Thymus (tissue), 11 donors: ENCODE measurements at regions not wholly inside any gene's neighbourhood (a gene's known extent, or its start where the extent isn't known, plus 50 kb on each side); places are given as distances from the start of the nearest gene placed in this dataset.

Source experiments
- DNase-seq, 9 donors: peaks; one replicate each; pipeline ENCODE4 v3.0.0-alpha.2; 2013; ENCODE audit warnings: low spot score in 9 of 9, low read depth in 6 of 9, missing footprints in 1 of 9
- H3K27ac ChIP-seq, 2 donors: one replicate each; pipeline ENCODE4 v1.5.1; 2013; ENCODE audit warnings: control low read depth in 1 of 2, low read depth in 1 of 2, low read length in 1 of 2, mild to moderate bottlenecking in 1 of 2, moderate library complexity in 1 of 2
- H3K27me3 ChIP-seq, 2 donors: one replicate each; pipeline ENCODE4 v1.5.1; 2013; ENCODE audit warnings: low read length in 1 of 2; ENCODE audit not compliant: control insufficient read depth in 2 of 2, insufficient read depth in 1 of 2
- H3K36me3 ChIP-seq, 2 donors: one replicate each; pipeline ENCODE4 v1.5.1; 2013; ENCODE audit warnings: low read length in 1 of 2, mild to moderate bottlenecking in 1 of 2, moderate library complexity in 1 of 2; ENCODE audit not compliant: control insufficient read depth in 2 of 2, insufficient read depth in 2 of 2
- H3K4me1 ChIP-seq, 2 donors: one replicate each; pipeline ENCODE4 v1.5.1; 2013; ENCODE audit warnings: low read length in 2 of 2; ENCODE audit not compliant: control insufficient read depth in 2 of 2, insufficient read depth in 2 of 2
- H3K4me3 ChIP-seq, 2 donors: one replicate each; pipeline ENCODE4 v1.5.1; 2013; ENCODE audit warnings: low read length in 2 of 2, control low read depth in 1 of 2, mild to moderate bottlenecking in 1 of 2
- H3K9me3 ChIP-seq, 2 donors: one replicate each; pipeline ENCODE4 v1.5.1; 2013; ENCODE audit warnings: low read length in 1 of 2, mild to moderate bottlenecking in 1 of 2; ENCODE audit not compliant: control insufficient read depth in 2 of 2, insufficient read depth in 1 of 2
- WGBS: extraction: QIAGEN DNeasy Blood & Tissue Kit; methylation state at CpG from one replicate; pipeline ENCODE4 v1.1.7; 2013; 5-methylcytosine and 5-hydroxymethylcytosine counted together
- donor health status: healthy.

- DNase-seq, result no peak
- H3K9me3 ChIP-seq, result no peaks in the 10 kb centered on the region
- no peaks in the 10 kb centered on the region for H3K27me3 ChIP-seq
- no peak overlapping the region for H3K27ac ChIP-seq
- H3K36me3 ChIP-seq, result no peaks in the 10 kb centered on the region
- H3K4me3 ChIP-seq, result no peak overlapping the region
- peaks cover 0 to 5% of the 10 kb centered on the region in 2 donors for H3K4me1 ChIP-seq
- WGBS, result 97% methylated on average over 1 of the region's 1 CpG
Observed at GRCh38 chr2:236940497-236940896, 145.2 kb upstream of the COPS8 start.

- 45% methylated on average over 7 of the region's 7 CpGs for WGBS
- Histone ChIP-seq H3K4me1 (peaks cover 0 to 5% of the 10 kb centered on the region in 2 donors), H3K9me3 (no peaks in the 10 kb centered on the region), H3K27me3 (no peaks in the 10 kb centered on the region), H3K27ac (no peak overlapping the region), H3K4me3 (no peak overlapping the region), H3K36me3 (no peaks in the 10 kb centered on the region)
- DNase-seq, result no peak
Observed at GRCh38 chr2:236940916-236941520, 144.7 kb upstream of the COPS8 start.

GRCh38 chr2:236941551-236941950 is 144.1 kb upstream of the COPS8 start:
- Histone ChIP-seq H3K4me3 (no peak overlapping the region), H3K36me3 (no peaks in the 10 kb centered on the region), H3K27ac (no peak overlapping the region), H3K4me1 (no peaks in the 10 kb centered on the region), H3K9me3 (no peaks in the 10 kb centered on the region), H3K27me3 (no peaks in the 10 kb centered on the region)
- no peak for DNase-seq
- WGBS, result 95% methylated on average over 4 of the region's 4 CpGs

- 83% methylated on average over 4 of the region's 4 CpGs for WGBS
- no peaks in the 10 kb centered on the region for H3K27me3 ChIP-seq
- H3K36me3 ChIP-seq, result no peaks in the 10 kb centered on the region
- H3K27ac ChIP-seq, result no peak overlapping the region
- no peak for DNase-seq
- H3K4me1 ChIP-seq, result no peaks in the 10 kb centered on the region
- no peaks in the 10 kb centered on the region for H3K9me3 ChIP-seq
- H3K4me3 ChIP-seq, result no peak overlapping the region
Observed at GRCh38 chr2:236942554-236942953, 143.1 kb upstream of the COPS8 start.

- Histone ChIP-seq H3K4me1 (no peaks in the 10 kb centered on the region), H3K27ac (no peak overlapping the region), H3K36me3 (no peaks in the 10 kb centered on the region), H3K9me3 (no peaks in the 10 kb centered on the region), H3K4me3 (no peak overlapping the region), H3K27me3 (no peaks in the 10 kb centered on the region)
- 84% methylated on average over 6 of the region's 6 CpGs for WGBS
- DNase-seq, result no peak
Observed at GRCh38 chr2:236943068-236943467, 142.6 kb upstream of the COPS8 start.

GRCh38 chr2:236943841-236944513 is 141.7 kb upstream of the COPS8 start:
- Histone ChIP-seq H3K9me3 (no peaks in the 10 kb centered on the region), H3K4me1 (no peaks in the 10 kb centered on the region), H3K27me3 (no peaks in the 10 kb centered on the region), H3K27ac (no peak overlapping the region), H3K4me3 (no peak overlapping the region), H3K36me3 (no peaks in the 10 kb centered on the region)
- 94% methylated on average over 3 of the region's 3 CpGs for WGBS
- no peak for DNase-seq

GRCh38 chr2:236944561-236944960 is 141.1 kb upstream of the COPS8 start:
- Histone ChIP-seq H3K27me3 (no peaks in the 10 kb centered on the region), H3K9me3 (no peaks in the 10 kb centered on the region), H3K36me3 (no peaks in the 10 kb centered on the region), H3K4me3 (no peak overlapping the region), H3K27ac (no peak overlapping the region), H3K4me1 (no peaks in the 10 kb centered on the region)
- WGBS, result 94% methylated on average over 7 of the region's 7 CpGs
- DNase-seq, result no peak

GRCh38 chr2:236945431-236946016 is 140.2 kb upstream of the COPS8 start:
- H3K27me3 ChIP-seq, result no peaks in the 10 kb centered on the region
- no peaks in the 10 kb centered on the region for H3K36me3 ChIP-seq
- H3K27ac ChIP-seq, result no peak overlapping the region
- 95% methylated on average over 6 of the region's 6 CpGs for WGBS
- H3K4me1 ChIP-seq, result no peaks in the 10 kb centered on the region
- H3K4me3 ChIP-seq, result no peak overlapping the region
- DNase-seq, result no peak
- no peaks in the 10 kb centered on the region for H3K9me3 ChIP-seq

GRCh38 chr2:236946871-236947270 is 138.8 kb upstream of the COPS8 start:
- no peaks in the 10 kb centered on the region for H3K4me1 ChIP-seq
- no peaks in the 10 kb centered on the region for H3K9me3 ChIP-seq
- H3K27me3 ChIP-seq, result no peaks in the 10 kb centered on the region
- H3K4me3 ChIP-seq, result no peak overlapping the region
- H3K36me3 ChIP-seq, result no peaks in the 10 kb centered on the region
- WGBS, result 82% methylated on average over 4 of the region's 4 CpGs
- no peak for DNase-seq
- no peak overlapping the region for H3K27ac ChIP-seq
